ENCODE measurements at regions not wholly inside any gene's neighbourhood (a gene's known extent, or its start where the extent isn't known, plus 50 kb on each side); places are given as distances from the start of the nearest gene placed in this dataset.

DNA sequence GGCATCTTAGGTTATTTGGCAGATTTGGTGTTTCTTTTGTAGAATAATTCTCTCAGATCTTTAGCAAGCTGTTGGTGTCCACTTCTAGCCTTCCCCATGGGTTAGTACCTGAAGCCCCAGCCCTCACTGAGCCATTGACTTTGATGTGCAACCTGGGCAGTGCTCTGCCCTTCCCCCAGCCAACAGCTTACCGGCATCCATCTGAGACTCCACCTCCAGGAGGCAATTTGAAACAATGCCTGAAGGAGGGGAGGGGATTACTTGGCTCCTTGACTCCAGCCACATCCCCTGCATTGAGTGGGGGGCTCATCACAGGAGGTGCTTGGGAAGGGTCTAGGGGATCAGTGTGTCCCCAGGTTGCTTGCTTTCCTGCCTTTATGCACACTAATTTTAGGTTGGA lies 114.8 kb downstream of the TRIM29 start:
- TF ChIP-seq, protein P1, sequence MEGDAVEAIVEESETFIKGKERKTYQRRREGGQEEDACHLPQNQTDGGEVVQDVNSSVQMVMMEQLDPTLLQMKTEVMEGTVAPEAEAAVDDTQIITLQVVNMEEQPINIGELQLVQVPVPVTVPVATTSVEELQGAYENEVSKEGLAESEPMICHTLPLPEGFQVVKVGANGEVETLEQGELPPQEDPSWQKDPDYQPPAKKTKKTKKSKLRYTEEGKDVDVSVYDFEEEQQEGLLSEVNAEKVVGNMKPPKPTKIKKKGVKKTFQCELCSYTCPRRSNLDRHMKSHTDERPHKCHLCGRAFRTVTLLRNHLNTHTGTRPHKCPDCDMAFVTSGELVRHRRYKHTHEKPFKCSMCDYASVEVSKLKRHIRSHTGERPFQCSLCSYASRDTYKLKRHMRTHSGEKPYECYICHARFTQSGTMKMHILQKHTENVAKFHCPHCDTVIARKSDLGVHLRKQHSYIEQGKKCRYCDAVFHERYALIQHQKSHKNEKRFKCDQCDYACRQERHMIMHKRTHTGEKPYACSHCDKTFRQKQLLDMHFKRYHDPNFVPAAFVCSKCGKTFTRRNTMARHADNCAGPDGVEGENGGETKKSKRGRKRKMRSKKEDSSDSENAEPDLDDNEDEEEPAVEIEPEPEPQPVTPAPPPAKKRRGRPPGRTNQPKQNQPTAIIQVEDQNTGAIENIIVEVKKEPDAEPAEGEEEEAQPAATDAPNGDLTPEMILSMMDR (IDR thresholded peaks at IDR 0.05): no peak
- TF ChIP-seq POLR2A (IDR thresholded peaks at IDR 0.05): no peak
